GM18873 (cell line): ENCODE measurements at regions not wholly inside any gene's neighbourhood (a gene's known extent, or its start where the extent isn't known, plus 50 kb on each side); places are given as distances from the start of the nearest gene placed in this dataset.

Source experiments
- ATAC-seq: cut with Tn5 transposase; IDR thresholded peaks from one replicate; pipeline ENCODE4 v1.9.1; 2021; ENCODE audit warnings: mild to moderate bottlenecking, moderate library complexity, moderate number of reproducible peaks; ENCODE audit not compliant: unreplicated experiment, low FRiP score

GRCh38 chr9:89655990-89656657 is 51.3 kb downstream of the GADD45G start:
- ATAC-seq: no peak

- no peak for ATAC-seq
Observed at GRCh38 chr9:89657295-89657694, 52.5 kb downstream of the GADD45G start.

DNA sequence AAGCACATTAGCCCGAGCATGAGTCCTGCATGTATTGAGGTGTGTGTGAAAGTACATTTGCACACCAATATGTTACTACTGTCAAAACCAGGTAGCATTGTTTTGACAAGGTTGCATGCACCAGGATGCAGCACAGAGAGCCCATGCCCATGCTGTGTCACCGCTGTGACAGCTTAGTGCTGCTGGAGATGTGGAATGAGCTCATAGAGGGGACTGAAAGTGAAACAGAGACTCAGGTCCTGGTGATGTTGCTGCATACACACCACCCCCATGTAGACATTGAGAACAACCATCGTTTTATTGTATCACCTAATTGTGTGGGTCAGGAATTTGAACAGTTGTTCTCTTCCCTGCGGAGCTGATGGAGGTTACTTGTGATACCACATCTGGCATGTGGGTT is 53.0 kb downstream of the GADD45G start:
- no peak for ATAC-seq

GRCh38 chr9:89658401-89658800 is 53.6 kb downstream of the GADD45G start:
- ATAC-seq: no peak

GRCh38 chr9:89658931-89659330 is 54.1 kb downstream of the GADD45G start:
- no peak for ATAC-seq

DNA sequence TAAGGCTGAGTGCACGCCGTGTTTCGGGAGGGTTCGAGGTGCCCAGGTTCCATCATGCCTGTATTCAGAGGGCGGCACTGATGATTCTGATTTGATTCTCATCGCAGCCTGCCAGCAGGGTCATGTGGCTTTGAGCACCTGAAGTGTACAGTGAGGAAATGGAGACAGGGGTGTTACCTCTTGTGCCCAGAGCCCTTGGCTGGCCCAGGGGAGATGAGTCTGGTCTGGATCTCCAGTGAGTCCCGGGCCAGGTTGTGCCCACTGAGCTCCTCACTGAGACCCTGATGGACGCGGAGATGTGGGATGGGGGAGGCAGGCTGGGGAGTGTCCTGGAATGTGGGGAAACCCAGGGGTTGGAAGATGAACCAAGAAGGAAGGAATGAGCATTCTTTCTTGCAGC is 54.7 kb downstream of the GADD45G start:
- no peak for ATAC-seq

DNA sequence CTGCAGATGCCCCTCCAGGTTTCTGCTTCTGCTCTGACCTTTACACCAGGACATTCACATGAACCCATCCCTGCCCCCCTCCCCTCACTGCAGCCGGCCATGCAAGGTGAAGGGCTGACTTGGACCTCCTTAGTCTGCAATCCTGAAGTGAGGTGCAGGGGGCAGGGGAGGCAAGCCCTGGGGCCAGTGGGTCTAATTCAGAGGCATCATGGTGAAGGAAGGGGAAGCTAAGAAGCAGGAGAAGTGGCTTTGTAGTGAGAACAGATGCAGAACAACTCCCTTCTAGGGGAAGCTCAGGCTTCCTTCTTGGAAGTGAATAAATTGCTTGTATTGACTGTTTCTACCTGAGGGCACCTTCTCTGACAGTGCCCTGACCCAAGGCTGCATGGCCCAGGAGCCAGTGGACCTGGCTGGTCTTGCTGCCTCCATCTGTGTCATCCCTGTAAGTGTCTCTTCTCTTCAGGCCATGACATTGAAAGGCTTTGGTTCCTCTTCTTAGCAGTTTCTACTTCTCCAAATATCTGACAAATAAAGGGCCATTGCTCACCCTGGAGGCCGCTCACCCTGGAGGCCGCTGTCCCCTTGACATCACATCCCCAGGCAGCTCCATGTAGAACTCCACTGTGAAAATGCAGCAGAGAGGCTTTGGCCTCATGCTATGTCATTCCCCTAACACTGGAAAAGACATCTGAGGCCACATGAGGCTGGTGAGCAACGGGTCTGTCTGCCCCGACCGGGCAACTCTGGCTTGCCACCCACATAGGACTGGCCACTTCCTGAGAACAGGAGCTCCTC is 55.3 kb downstream of the GADD45G start:
- no peak for ATAC-seq

DNA sequence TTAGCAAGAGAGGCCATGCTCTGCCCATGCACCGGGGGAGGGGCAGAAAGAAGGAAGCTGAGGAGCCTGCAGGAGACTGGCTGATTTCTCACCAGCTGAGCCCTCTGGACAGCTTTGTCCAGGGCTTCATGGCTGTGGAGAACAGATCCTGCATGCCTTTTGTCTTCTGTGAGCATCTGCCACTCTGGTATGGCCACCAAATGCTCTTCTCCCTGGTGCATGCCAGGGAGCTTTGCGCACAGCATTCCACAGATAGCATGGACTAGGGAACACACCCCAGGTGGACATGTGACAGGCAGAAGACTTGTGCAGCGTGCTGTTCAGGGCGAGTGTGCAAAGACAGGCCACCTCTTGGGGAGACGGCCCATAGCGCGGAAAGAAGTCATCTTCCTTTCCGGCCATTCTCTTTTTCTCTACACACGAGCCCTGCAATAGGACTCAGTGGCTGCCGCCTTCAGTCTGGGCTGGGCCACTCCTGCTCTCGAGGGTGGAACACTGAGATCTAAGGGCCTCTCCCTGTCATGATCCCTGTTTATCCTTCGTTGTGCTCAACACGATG is 56.7 kb downstream of the GADD45G start:
- ATAC-seq: no peak

DNA sequence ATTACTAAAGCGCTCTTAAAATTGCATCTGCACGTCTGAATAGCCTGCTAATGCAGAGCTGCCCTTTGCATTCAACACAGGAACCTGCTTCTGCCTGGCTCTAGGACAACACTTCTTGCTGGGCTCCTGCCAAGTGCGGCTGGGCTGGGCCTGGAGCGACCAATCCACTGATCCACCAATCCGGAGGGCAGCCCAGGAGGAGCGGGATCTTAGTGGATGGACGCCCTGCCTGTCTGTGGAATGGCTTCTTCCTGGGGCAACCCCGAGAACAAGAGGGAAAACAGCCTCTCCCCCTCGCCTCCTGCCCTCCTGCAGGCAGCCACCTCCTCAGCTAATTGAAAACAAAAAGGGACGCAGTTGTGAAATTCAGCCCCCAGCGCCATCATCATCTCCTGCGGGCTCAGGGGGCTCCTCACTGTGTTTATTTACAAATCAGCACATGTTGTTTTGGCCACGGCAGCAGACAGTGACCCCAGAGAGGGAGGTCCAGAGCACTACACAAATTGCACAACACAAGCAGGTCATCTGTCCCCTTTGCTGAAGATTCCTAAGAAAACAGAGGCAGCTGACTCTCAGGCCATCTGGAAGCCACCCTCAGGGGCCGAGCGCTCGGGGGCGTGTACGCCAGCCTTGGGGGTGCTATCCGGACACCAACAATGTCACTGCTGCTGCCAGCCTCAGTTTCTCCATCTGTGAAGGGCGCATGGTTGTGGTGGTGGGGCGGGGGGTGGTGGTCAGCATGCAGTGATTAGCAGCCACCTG is 57.3 kb downstream of the GADD45G start:
- ATAC-seq: no peak

GRCh38 chr9:89662718-89663613 is 58.2 kb downstream of the GADD45G start:
- no peak for ATAC-seq

GRCh38 chr9:89663614-89663970 is 58.8 kb downstream of the GADD45G start:
- ATAC-seq: no peak

GRCh38 chr9:89664010-89664409 is 59.2 kb downstream of the GADD45G start:
- ATAC-seq: no peak

GRCh38 chr9:89664896-89665329 is 60.1 kb downstream of the GADD45G start:
- no peak for ATAC-seq

DNA sequence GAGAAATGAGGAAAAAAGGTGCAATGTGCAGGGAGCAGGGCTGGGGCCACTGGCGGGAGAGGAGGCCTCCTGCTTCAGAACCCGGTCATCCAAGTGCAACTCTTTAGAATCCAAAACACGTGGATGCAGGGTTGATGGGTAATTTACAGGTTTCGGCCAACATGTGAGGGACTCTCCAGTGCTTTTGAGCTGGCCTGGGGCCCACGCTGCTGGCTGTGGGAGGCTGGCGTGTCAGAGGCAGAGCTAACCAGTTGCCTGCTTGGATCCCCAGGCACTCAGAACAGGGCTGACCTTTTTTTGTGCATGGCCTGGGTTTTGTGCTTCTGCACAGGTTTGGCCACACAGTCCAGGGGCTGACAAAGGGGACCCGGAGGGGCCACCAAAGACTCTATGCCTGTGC is 61.6 kb downstream of the GADD45G start:
- no peak for ATAC-seq

DNA sequence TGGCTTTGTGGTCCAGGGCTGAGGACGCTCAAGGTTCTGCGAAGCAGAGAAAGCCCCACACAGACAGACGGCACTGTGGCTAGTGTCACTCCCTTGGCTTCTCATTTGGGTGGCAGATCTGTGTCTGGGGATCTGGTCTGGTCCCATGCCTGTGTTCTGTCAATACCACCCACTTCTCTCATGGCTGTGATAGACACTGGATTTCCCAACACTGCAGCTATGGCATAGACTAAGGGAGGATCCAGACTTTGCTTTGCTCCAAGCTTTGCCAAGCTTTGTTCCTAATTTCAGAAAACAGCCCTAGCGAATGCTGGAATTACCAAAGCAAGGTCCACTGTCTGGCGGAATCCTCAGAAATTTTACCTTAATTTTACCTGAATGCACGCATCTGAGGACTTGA is 62.1 kb downstream of the GADD45G start:
- no peak for ATAC-seq

DNA sequence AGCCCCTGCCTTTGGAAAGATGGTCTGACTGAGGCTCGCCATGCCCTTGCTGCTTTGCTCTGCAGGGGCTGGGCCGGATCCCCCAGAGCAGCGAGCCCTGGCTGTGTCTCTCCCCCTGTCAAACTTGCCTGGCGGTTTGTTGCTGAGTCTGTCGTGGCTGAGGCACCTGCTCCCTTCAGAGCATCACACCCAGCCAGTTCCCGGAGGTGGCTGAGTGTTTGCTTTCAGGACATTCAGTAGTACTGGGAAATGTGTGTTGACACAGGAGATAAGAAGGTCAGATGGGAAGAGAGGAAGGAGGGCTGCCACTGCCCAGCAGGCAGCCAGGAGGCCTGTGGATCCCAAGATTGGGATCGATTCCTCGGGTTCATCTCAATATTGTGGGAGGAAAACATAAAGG is 62.9 kb downstream of the GADD45G start:
- ATAC-seq: no peak

DNA sequence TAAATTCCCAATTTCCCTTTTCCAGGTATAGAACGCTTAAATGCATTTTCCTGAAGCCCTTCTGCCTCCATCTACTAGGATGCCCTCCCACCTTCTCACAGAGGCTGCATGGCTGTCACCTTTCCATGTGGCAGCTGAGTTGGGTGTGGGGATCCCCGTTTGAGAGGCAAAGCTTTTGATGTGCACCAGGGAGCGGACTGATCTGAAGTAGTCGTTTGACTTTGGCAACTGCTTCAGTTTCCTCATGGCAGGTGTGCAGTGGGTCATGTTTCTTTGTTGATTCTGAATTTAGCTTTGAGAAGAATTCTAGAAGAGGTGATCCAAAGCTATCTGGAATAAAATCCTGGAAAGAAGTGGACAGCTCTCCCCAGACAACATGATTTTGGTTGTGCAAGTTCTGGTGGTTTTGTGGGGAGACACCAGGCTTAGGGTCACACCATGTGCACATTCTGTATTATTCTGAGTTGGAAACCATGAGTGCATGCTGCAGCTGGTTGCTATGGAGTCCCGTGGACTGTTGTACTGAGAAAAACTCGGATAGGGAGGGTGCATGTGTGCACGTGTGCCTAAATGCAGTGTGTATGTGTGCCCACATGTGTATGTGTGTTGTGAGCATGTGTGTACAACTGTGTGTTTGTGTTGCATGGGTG is 63.5 kb downstream of the GADD45G start:
- ATAC-seq: no peak

- no peak for ATAC-seq
Observed at GRCh38 chr9:89668866-89669246, 64.0 kb downstream of the GADD45G start.

- no peak for ATAC-seq
Observed at GRCh38 chr9:89669361-89669842, 64.6 kb downstream of the GADD45G start.
